GM21576 (cell line): ENCODE measurements at regions not wholly inside any gene's neighbourhood (a gene's known extent, or its start where the extent isn't known, plus 50 kb on each side); places are given as distances from the start of the nearest gene placed in this dataset.

ENCODE experiments used
- ATAC-seq: cut with Tn5 transposase; IDR thresholded peaks from one replicate; pipeline ENCODE4 v1.9.1; 2021; ENCODE audit warnings: mild to moderate bottlenecking, moderate library complexity; ENCODE audit not compliant: unreplicated experiment

GRCh38 chr4:57443308-57443707 lies 333.1 kb upstream of the IGFBP7 start:
- ATAC-seq: no peak

DNA sequence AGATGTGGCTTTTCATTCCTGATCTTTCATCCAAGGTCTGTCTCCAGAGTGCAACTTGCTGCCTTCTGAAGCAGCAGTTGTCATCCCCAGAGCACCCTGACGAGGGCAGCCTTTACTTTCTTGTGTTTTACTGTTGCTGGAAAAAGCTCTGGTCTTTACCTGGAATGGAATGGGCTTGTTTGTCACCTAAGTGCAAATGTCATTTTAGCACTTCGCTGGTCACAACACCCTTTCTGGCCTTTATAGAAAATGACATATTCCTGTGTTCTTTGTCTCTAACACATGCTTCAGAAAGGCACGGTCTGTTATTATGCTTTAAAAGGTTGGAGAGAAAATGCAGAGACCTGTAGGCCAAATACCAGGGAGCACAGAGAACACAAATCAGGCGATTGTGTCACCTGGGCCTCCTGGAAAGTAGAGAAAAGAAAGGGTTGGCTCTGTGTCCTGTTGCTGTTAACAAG lies 332.7 kb upstream of the IGFBP7 start:
- no peak for ATAC-seq

DNA sequence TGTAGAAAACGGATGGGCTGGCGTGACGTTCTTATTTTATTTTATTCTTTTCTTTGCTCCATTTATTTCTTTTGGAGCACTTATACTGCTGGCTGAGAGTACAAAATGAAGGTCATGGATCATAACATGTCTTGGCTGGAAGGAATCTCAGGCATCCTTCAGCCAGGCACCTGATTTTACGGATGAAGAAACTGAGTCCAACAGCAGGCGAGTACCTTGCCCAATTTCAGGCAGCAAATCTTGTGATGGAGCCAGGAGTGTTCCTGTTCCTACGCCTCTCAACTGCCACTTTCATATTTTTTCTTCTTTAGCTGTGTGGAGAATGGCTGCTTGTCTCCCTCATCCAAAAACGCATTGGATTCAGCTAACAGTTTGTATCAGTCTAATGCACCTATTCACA lies 332.1 kb upstream of the IGFBP7 start:
- ATAC-seq: no peak

DNA sequence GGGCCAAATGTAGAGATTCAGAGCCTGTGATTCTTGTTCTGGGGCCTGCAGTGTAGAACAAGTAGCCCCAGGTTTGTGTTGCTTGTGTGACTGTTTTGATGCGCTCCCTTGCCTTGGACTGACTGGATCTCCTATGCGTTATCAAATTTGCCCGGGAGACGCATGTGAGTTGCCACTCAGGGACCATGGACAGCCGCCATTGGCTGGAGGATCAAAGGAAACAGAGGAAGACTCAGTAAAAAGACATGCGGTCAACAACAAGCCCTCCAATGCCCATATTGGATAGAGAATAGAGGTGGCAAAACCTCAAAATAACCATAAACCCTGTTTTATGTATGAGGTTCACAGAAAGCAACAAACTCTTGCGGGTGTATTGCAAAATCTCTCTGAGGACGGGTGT lies 327.5 kb upstream of the IGFBP7 start:
- ATAC-seq: no peak

DNA sequence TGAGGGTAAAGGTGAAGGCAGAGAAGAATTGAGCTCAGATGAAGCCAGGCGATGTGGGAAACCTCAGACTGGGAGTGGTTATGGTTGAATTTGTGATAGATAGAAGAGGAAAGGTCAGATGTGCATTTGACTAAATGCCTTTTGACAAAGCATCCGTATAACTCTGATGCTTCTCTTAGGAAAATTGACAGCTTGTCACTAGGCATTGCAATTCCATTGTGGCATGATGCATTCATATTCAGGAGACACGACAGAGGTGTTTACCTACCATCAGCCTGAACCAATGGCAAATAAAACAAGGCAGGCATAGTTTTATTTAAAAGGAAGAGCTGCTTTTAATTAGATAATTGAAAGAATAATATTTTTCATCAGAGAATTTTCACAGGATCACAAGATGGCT lies 325.1 kb upstream of the IGFBP7 start:
- no peak for ATAC-seq

GRCh38 chr4:57430726-57431125 lies 320.5 kb upstream of the IGFBP7 start:
- ATAC-seq: no peak

DNA sequence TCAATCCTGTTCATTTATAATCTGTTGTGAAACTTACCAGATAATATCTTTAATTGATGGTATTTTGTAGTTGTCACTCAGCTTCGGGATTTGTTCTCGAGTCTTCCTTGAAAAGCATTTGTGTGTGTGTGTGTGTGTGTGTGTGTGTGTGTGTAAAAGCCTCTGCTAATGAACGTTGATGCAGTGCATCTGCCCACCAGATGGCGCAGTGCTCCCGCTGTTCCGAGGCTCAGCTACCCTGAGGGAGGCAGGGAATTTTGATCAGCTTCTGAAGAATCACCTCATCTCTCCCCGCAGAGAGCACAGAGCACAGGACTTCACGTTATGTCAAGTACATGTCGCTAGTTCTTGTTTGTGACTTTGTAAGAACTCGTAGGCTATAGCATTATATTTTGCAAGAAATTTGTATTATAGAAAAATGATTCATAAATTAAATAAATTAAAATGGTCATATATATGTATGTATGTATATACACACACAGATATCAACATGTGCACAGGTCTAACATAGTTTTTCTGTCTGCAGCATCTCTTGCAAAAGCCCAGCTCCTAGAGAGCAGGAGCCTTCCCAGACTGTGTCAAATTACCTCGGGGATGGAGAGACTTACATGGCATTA lies 316.7 kb upstream of the IGFBP7 start:
- peak; percentile 76 for ATAC-seq

DNA sequence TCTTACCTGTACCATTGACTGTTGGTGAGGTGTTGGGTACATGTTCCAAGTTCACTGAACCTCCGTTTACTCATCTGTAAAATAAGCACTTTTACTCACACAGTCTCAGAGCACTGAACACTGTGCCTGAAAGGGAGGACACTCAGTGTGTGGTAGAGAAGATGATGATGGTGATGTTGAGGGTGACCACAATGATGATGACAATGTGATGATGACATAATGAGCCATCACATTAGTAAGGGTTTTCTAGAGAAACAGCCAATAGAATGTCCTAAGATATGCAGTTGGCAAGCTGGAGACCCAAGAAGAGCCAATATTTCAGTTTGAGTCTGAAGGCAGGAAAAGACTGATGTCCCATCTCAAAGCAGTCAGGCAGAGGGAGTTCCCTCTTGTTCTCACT lies 315.4 kb upstream of the IGFBP7 start:
- ATAC-seq: no peak

DNA sequence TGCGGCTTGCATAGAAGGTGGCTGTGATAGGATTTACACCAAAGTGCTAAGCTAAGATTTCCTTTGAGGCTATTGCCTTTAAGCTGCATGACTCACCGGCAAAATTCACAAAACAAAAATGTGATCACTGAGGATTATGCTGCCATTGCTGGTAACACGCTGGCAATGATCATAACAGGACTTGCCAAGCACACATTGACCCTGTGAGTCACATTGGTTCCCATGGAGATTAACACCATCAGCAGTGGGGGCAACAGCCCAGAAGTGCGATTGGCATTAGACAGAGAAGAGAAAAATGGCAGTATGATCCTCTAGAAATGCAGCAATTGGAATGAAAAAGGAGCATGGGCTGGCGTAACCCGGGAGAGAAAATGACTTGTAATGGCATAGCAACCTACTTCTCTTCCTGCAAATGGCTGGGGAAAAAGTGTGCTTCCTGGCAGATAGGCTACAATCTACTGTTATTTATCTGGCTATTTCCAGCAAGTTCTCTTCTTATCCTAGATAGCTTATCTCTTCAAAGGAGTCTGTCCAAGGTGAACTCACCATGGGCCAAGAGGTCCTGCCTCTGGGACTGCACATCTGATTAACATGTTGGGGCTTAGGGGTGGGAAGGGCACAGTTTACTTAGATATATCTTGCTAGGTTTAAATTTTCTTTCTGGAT lies 314.2 kb upstream of the IGFBP7 start:
- no peak for ATAC-seq

DNA sequence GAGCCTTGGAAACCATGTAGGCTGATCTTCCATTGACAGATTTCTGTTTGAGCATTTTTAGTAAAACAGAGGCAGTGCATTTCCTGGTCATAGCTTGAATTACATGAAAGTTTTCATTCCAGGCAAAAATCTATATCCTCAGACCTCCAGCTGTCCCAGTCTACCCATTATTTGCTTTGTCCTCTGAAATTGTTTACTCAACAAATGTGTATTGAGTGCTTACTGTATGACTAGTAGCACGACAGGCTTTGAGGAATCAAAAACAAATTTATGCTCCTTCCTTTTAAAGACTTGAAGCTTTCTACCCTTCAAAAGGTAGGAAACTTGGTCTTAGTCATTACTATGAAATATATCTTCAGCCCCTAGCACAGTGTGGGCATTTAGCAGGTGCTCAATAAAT lies 307.9 kb upstream of the IGFBP7 start:
- ATAC-seq: no peak

DNA sequence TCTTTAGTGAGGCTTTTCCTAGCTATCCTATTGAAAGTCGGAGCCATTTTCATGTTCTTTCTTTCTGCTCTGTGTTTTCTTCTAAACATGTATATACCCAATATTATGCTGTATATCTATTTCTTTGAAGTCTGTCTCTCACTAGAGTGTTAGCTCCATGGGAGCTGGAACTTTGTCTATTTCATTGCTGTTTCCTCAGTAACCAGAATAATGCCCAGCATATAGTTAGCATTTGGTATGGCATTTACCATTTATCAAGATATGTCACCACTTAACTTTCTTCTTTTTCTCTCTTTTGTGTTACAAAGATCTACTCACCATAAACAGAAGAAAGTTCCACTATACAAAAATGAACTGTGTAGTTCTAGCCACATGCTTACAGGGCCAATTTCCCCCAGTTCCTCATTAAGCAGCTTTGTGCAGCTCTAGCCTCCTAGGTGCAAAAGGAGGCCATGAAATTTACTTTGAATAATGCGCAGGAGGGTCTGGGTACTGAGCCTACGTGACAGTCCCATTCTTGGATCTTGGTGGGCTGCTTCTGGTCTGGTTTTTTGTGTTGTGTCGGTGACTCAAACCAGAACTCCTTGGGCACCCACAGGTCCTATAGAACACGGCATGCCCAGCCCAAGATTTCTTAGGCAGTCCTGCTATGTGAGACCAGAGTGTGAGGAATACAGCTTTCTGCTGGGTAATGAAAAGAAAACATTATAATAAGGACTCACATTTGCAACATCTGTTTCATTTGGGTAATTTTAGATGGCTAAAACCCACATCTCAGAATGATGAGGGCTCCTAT lies 302.3 kb upstream of the IGFBP7 start:
- no peak for ATAC-seq

DNA sequence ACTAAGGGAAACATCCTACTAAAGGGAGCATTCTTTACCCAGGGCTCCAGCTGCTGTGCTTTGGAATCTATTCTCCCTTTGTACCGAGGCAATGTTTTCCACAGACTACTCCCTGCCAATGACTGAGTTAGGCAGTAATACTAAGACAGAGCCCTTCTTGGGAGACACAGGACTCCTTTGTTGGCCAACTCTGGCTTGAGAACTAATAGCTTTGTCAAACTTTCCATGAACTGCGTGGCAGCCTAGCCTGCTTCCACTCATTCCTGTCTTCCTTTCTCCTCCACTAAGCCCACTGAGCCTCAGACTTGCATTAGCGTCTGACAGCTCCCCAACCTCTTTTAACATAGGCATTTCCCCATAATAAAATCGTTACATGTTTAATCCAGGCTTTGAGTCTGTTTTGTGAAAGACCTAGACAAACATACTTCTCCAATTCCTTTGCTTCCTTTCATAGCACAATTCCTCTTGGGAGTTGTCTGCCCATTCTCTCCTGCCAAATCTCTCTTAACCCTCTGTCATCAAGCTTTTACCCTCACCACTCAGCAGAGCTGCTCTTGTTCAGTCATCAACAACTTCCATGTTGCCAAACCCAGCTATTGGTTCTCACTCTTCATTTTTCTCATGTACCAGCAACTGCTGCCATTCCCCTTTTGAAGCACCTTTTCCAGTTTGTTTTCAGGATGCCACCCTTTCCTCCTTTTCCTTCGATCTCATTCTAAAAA lies 300.3 kb upstream of the IGFBP7 start:
- no peak for ATAC-seq

GRCh38 chr4:57405359-57405758 lies 295.2 kb upstream of the IGFBP7 start:
- no peak for ATAC-seq

GRCh38 chr4:57404483-57404882 lies 294.3 kb upstream of the IGFBP7 start:
- no peak for ATAC-seq

GRCh38 chr4:57403591-57403990 lies 293.4 kb upstream of the IGFBP7 start:
- ATAC-seq: no peak

DNA sequence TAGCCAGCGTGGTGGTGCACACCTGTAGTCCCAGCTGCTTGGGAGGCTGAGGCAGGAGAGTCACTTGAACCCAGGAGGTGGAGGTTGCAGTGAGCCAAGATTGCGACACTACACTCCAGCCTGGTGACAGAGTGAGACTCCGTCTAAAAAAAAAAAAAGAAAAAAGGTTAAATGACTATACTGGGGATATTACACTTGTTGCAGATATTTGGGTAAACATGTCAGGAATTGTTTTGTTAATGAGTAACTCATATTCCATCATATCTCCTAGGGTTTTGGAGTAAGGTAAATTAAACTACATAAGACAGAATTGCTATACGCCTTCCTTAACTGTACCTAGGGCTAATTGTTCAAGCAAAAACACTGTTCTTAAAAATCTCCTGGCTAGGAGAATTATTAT lies 291.4 kb upstream of the IGFBP7 start:
- ATAC-seq: no peak

DNA sequence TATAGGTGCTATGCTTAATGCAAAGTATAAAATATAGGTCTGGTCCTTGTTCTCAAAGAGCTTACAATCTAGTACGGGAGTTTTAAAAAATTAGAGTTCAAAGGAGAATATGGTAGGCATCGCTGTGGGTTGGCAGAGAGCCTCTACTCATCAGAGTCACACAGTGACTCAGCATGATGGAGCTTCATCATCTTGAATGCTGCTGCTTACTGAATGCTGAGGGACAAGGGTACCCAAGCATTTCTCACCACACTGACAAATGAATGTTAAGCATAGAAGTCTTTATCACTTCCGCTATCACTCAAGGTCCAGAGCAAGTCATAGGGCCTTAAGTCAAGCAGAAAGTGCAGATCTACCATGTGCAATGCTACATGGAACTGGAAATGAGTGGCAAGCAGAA lies 268.6 kb upstream of the IGFBP7 start:
- no peak for ATAC-seq

DNA sequence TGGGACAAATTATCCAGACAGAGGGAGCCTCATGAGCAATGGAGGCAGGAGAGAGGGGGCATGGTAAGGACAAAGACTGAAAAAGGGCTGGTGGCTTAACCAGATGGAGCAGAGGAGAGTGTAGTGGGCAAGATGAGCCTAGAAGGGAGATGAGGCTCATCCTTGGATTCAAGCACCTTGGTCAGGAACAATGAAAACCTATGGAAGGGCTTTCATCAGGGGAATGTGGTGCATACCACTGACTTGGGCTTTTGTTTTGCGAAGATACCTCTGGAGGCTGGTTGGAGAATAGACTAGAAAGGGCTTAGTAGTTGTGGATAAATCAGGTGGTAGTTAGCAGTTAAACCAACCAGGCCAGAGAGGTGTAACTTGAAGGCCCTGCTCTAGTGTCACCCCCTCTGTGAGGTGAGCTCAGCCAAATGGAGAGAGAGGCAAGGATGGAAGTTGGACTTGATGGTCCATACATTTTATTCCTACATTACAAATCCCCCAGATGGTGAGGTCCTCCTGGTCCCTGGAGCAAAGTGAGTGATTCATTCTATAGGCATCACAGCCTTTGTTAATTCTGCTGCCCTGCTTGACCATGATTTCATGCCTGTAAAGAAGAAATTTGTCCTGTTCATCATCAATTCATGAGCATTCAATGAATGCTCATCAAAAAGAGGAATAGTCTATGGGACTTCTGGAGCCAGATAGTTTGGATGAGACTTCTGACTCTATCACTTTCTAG lies 264.8 kb upstream of the IGFBP7 start:
- ATAC-seq: no peak

GRCh38 chr4:57373991-57374390 lies 263.8 kb upstream of the IGFBP7 start:
- no peak for ATAC-seq

DNA sequence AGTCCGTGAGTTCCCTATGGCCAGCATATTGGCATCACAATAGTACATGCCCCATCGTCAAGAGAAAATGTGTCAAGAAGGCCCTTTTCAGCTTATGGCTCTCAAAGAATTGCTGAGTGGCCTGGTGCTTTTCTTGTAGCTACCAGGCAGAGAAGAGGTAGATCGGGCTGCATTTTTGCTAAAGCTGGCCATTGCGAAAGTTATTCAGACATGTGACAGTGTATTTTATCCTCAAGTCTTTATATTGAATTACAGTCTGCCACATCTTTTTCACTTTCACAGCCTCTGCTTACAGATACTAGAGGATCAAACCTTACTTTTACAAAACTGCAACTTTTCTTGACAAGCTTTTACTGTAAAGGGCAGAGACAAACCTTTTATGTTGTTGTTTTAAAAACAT lies 261.5 kb upstream of the IGFBP7 start:
- ATAC-seq: no peak

DNA sequence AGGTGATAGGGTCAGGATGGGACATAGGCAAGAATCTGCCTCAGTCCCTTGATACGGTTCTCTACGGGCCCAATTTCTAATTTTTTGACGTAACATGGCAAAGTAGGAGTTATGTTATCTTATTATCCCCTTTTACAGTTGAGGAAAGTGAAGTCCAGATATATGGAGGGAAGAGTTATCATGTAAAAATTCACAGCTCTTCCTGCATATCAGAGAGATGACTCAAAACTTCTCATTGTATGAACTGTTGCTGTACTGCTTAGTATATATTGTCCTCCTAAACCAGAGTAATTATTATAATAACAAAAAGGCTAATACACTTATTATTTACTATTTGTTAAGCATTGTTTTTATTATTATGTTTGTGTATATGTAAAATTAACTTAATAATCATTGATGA lies 260.5 kb upstream of the IGFBP7 start:
- ATAC-seq: no peak
